ENCODE measurements at regions not wholly inside any gene's neighbourhood (a gene's known extent, or its start where the extent isn't known, plus 50 kb on each side); places are given as distances from the start of the nearest gene placed in this dataset.

- no peak for TF ChIP-seq CTCF (IDR thresholded peaks at IDR 0.05)
- no peak for TF ChIP-seq POLR2A (IDR thresholded peaks at IDR 0.05)
- TF ChIP-seq EP300 (IDR thresholded peaks at IDR 0.05) = no peak
Measured at GRCh38 chr1:37105911-37106310, 71.6 kb upstream of the GRIK3 start.
